GM18951 (cell line): ENCODE measurements at regions not wholly inside any gene's neighbourhood (a gene's known extent, or its start where the extent isn't known, plus 50 kb on each side); places are given as distances from the start of the nearest gene placed in this dataset.

ENCODE experiments used
- POLR2A ChIP-seq: IDR thresholded peaks from 4 replicates; pipeline ENCODE4 v1.6.1; 2011; ENCODE audit warnings: mild to moderate bottlenecking; ENCODE audit not compliant: insufficient read length, insufficient read depth; ENCODE audit errors: extremely low read depth
- in situ Hi-C: fragments of 300-500 bp; cut with MboI; formaldehyde crosslinking; loops from one replicate; pipeline ENCODE4 v1.12.0; 2022; ENCODE audit warnings: low sequenced_read_pairs, mixed read lengths, inconsistent platforms; ENCODE audit not compliant: unreplicated experiment

- in situ Hi-C loops = loop anchor here (25.0 kb wide), 1 partner anchor 283 kb away; no protein-coding TSS in a partner anchor
- TF ChIP-seq POLR2A = no peak
Measured at GRCh38 chr1:89770391-89770790, 50.4 kb upstream of the LRRC8D start.
